Lower leg skin (tissue), 3 donors: ENCODE measurements at regions not wholly inside any gene's neighbourhood (a gene's known extent, or its start where the extent isn't known, plus 50 kb on each side); places are given as distances from the start of the nearest gene placed in this dataset.

Experiments used
- CTCF ChIP-seq, 3 donors: fragments of 450-650 bp; IDR thresholded peaks; one replicate each; pipeline ENCODE4 v1.5.1; 2016; ENCODE audit warnings: antibody characterized with exemption in 3 of 3, mild to moderate bottlenecking in 3 of 3, moderate library complexity in 2 of 3
- POLR2A ChIP-seq, 2 donors: fragments of 450-650 bp; IDR thresholded peaks; one replicate each; pipeline ENCODE4 v1.6.1; 2016 to 2017; ENCODE audit warnings: antibody characterized with exemption in 2 of 2, mild to moderate bottlenecking in 1 of 2, moderate library complexity in 1 of 2

DNA sequence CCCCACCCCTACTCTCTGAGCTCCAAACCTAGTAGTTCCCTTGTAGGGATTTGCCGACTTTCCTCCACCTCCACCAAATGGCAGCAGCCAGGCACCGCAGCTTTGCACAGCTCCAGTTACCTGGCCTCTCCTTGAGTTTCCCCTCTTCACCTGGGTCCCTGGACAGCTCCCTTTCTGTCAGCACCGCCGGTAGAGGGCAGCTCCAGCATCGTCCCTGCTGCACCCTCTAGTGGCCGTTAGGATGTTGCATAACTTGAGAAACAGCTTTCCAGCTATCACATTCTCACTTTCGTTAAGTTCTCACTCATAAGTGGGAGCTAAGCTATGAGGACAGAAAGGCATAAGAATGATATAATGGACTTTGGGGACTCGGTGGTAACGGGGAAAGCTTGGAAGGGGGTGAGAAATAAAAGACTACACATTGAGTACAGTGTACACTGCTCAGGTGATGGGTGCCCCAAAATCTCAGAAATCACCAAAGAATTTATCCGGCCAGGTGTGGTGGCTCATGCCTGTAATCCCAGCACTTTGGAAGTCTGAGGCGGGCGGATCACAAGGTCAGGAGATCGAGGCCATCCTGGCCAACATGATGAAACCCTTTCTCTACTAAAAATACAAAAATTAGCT, 60.4 kb upstream of the OLFM4 start:
- TF ChIP-seq POLR2A (IDR thresholded peaks at IDR 0.05) (no peak), CTCF (IDR thresholded peaks at IDR 0.05) (peak in 1 of 3 donors; percentile 80)
